HL-60/S4 treated with phorbol 12-myristate 13-acetate at 8.2 ng/mL for 4 days and 3 days (cell line): ENCODE measurements at regions not wholly inside any gene's neighbourhood (a gene's known extent, or its start where the extent isn't known, plus 50 kb on each side); places are given as distances from the start of the nearest gene placed in this dataset.
"Not testable (repeated sequence)": the region's sequence is repeated elsewhere in the genome, so short reads cannot be mapped to it uniquely, and the experiment has no call there.

Experiments used
- in situ Hi-C: fragments of 300-500 bp; cut with MboI; formaldehyde crosslinking; loops from 2 replicates; pipeline ENCODE4 v1.15.0; 2022; ENCODE audit warnings: low sequenced_read_pairs

- in situ Hi-C loops = not testable (repeated sequence)
Measured at GRCh38 chr14:105771261-105772226, 245.2 kb downstream of the TMEM121 start.

- in situ Hi-C loops = not testable (repeated sequence)
Measured at GRCh38 chr14:105772710-105773250, 246.4 kb downstream of the TMEM121 start.

GRCh38 chr14:105773584-105773983 is 247.2 kb downstream of the TMEM121 start:
- in situ Hi-C loops = no loop called here

GRCh38 chr14:105774001-105774400 is 247.6 kb downstream of the TMEM121 start:
- in situ Hi-C loops = no loop called here

- in situ Hi-C loops = not testable (repeated sequence)
Measured at GRCh38 chr14:105774585-105775348, 248.4 kb downstream of the TMEM121 start.

GRCh38 chr14:105775349-105775923 is 249.1 kb downstream of the TMEM121 start:
- in situ Hi-C loops = not testable (repeated sequence)

- in situ Hi-C loops = not testable (repeated sequence)
Measured at GRCh38 chr14:105776112-105776511, 249.7 kb downstream of the TMEM121 start.

GRCh38 chr14:105776924-105777323 is 250.5 kb downstream of the TMEM121 start:
- in situ Hi-C loops = no loop called here

- in situ Hi-C loops = no loop called here
Measured at GRCh38 chr14:105783707-105784106, 257.3 kb downstream of the TMEM121 start.

GRCh38 chr14:105793836-105794235 is 267.5 kb downstream of the TMEM121 start:
- in situ Hi-C loops = no loop called here

GRCh38 chr14:105797546-105797945 is 271.2 kb downstream of the TMEM121 start:
- in situ Hi-C loops = no loop called here

- in situ Hi-C loops = no loop called here
Measured at GRCh38 chr14:105805701-105806100, 279.3 kb downstream of the TMEM121 start.

GRCh38 chr14:105806568-105806967 is 280.2 kb downstream of the TMEM121 start:
- in situ Hi-C loops = no loop called here

GRCh38 chr14:105817971-105818711 is 291.8 kb downstream of the TMEM121 start:
- in situ Hi-C loops = no loop called here

GRCh38 chr14:105818712-105819005 is 292.3 kb downstream of the TMEM121 start:
- in situ Hi-C loops = no loop called here

- in situ Hi-C loops = no loop called here
Measured at GRCh38 chr14:105830171-105830570, 303.8 kb downstream of the TMEM121 start.

- in situ Hi-C loops = no loop called here
Measured at GRCh38 chr14:105836160-105836559, 309.8 kb downstream of the TMEM121 start.

GRCh38 chr14:105836730-105837129 is 310.3 kb downstream of the TMEM121 start:
- in situ Hi-C loops = no loop called here

- in situ Hi-C loops = no loop called here
Measured at GRCh38 chr14:105837349-105838063, 311.1 kb downstream of the TMEM121 start.

GRCh38 chr14:105838107-105838506 is 311.7 kb downstream of the TMEM121 start:
- in situ Hi-C loops = no loop called here
